SIG-M5 treated with dmso at 0.1 percent for 504 hours (cell line): ENCODE measurements at regions not wholly inside any gene's neighbourhood (a gene's known extent, or its start where the extent isn't known, plus 50 kb on each side); places are given as distances from the start of the nearest gene placed in this dataset.

ENCODE experiments used
- DNase-seq: peaks from one replicate; lab custom pipeline; 2025; ENCODE audit not compliant: unreplicated experiment; lab: John Stamatoyannopoulos, UW

- no peak for DNase-seq
These were observed 102.9 kb downstream of the CTTN start for GRCh38 chr11:70501051-70501901.

GRCh38 chr11:70501933-70502540 lies 103.7 kb downstream of the CTTN start:
- no peak for DNase-seq

GRCh38 chr11:70502677-70503467 lies 104.5 kb downstream of the CTTN start:
- no peak for DNase-seq

GRCh38 chr11:70503468-70504221 lies 105.3 kb downstream of the CTTN start:
- no peak for DNase-seq

GRCh38 chr11:70504246-70505020 lies 106.1 kb downstream of the CTTN start:
- no peak for DNase-seq

- no peak for DNase-seq
These were observed 107.0 kb downstream of the CTTN start for GRCh38 chr11:70505331-70505731.

- DNase-seq, result no peak
These were observed 107.7 kb downstream of the CTTN start for GRCh38 chr11:70505761-70506657.

- DNase-seq, result no peak
These were observed 108.3 kb downstream of the CTTN start for GRCh38 chr11:70506658-70506970.

GRCh38 chr11:70506986-70507385 lies 108.7 kb downstream of the CTTN start:
- DNase-seq, result no peak

- DNase-seq, result no peak
These were observed 109.3 kb downstream of the CTTN start for GRCh38 chr11:70507466-70508230.

- no peak for DNase-seq
These were observed 109.8 kb downstream of the CTTN start for GRCh38 chr11:70508231-70508480.

- DNase-seq, result no peak
These were observed 111.1 kb downstream of the CTTN start for GRCh38 chr11:70509476-70509875.

GRCh38 chr11:70510106-70510505 lies 111.8 kb downstream of the CTTN start:
- DNase-seq, result no peak

- no peak for DNase-seq
These were observed 112.2 kb downstream of the CTTN start for GRCh38 chr11:70510571-70510970.

GRCh38 chr11:70511345-70511744 lies 113.0 kb downstream of the CTTN start:
- no peak for DNase-seq

- DNase-seq, result no peak
These were observed 114.4 kb downstream of the CTTN start for GRCh38 chr11:70512716-70513115.

- no peak for DNase-seq
These were observed 118.9 kb downstream of the CTTN start for GRCh38 chr11:70517203-70517602.

GRCh38 chr11:70517988-70518907 lies 119.9 kb downstream of the CTTN start:
- no peak for DNase-seq
